GM10266 (cell line): ENCODE measurements at regions not wholly inside any gene's neighbourhood (a gene's known extent, or its start where the extent isn't known, plus 50 kb on each side); places are given as distances from the start of the nearest gene placed in this dataset.
"Not testable (repeated sequence)": the region's sequence is repeated elsewhere in the genome, so short reads cannot be mapped to it uniquely, and the experiment has no call there.

Experiments used
- DNase-seq: peaks from one replicate; pipeline ENCODE4 v3.0.0; 2012; ENCODE audit errors: extremely low spot score
- TF ChIP-seq, protein P1 (sequence below): IDR thresholded peaks from 2 replicates; pipeline ENCODE4 v1.5.1; 2012; ENCODE audit warnings: mild to moderate bottlenecking, low read depth; ENCODE audit not compliant: control insufficient read depth, insufficient read depth; ENCODE audit errors: missing control alignments

DNA sequence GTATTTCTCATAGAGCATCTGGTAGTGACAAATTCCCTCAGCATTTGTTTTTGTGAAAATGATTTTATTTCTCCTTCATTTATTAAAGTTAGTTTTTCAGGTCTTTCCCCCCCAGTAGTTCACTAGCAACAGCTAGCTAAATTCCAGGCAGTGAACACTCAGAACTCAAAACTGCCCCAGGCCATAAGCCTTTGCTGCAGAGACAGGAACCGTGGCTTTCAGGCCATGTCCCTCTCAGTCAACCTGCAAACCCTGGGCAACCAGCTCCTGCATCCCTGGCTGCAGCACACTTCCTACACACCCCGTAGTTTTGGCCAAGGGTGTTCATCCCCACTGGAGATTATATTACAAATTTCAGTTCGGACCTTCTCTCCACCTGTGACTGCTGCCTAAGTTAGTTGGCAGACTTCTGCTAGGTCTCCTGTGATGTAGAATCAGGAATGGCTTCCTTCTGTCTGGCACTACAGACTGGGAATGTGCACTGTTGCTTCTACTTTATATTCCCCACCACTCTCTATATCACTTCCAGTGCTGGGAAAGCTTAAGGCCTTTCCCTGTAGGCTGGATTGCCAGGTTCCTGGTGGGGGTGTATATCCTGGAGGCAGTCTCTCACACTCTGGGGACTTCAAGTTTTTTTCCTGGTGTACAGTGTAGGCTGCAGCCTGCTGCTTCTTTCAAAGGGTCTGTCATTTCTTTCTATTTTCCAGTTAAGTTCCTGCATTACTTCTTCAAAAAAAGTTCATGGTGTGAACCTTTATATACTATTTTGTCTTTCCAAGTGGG lies 924.4 kb upstream of the LRFN5 start:
- DNase-seq: no peak
- TF ChIP-seq, protein P1, sequence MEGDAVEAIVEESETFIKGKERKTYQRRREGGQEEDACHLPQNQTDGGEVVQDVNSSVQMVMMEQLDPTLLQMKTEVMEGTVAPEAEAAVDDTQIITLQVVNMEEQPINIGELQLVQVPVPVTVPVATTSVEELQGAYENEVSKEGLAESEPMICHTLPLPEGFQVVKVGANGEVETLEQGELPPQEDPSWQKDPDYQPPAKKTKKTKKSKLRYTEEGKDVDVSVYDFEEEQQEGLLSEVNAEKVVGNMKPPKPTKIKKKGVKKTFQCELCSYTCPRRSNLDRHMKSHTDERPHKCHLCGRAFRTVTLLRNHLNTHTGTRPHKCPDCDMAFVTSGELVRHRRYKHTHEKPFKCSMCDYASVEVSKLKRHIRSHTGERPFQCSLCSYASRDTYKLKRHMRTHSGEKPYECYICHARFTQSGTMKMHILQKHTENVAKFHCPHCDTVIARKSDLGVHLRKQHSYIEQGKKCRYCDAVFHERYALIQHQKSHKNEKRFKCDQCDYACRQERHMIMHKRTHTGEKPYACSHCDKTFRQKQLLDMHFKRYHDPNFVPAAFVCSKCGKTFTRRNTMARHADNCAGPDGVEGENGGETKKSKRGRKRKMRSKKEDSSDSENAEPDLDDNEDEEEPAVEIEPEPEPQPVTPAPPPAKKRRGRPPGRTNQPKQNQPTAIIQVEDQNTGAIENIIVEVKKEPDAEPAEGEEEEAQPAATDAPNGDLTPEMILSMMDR: no peak

DNA sequence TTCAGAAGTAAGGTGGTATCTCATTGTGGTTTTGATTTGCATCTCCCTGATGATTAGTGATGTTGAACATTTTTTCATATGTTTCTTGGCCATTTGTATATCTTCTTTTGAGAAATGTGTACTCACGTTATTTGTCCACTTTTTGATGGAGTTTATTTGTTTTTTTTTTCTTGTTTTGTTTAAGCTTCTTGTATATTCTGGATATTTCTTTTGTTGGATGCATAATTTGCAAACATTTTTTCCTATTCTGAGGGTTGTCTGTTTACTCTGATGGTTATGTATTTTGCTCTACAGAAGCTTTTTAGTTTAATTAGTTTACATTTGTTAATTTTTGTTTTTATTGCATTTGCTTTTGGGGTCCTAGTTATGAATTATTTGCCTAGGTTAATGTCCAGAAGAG lies 927.4 kb upstream of the LRFN5 start:
- TF ChIP-seq, protein P1: no peak
- DNase-seq: no peak

DNA sequence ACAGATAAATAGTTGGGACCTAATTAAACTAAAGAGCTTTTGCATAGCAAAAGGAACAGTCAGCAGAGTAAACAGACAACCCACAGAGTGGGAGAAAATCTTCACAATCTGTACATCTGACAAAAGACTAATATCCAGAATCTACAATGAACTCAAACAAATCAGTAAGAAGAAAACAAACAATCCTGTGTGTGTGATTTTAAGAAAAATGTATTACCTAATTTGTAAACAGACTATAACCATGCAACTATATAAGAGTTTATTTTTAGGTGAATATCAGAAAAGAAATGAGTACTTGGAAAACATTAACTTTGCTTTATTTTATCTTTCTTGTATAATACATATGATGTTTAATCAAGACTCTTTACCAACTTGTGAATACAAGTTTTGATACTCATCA lies 929.5 kb upstream of the LRFN5 start:
- not testable (repeated sequence) for DNase-seq

DNA sequence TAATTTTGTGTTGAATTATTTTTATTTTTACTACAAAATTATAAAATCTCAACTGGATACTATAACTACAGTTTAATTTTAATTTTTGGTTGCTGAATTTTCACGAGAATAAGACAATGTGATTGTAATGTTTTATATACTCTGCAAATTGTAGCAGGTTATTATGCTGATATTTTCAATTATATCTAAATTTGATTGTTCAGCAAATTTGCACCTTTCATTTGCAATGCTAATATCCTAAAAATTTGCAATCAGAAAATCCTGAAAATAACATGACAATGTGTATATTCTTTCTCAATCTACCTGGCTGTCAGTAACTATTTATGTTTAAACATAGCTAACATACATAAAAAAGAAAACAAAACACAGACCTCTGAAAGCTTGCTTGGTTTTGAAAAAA lies 932.2 kb upstream of the LRFN5 start:
- no peak for DNase-seq
- TF ChIP-seq, protein P1: no peak

DNA sequence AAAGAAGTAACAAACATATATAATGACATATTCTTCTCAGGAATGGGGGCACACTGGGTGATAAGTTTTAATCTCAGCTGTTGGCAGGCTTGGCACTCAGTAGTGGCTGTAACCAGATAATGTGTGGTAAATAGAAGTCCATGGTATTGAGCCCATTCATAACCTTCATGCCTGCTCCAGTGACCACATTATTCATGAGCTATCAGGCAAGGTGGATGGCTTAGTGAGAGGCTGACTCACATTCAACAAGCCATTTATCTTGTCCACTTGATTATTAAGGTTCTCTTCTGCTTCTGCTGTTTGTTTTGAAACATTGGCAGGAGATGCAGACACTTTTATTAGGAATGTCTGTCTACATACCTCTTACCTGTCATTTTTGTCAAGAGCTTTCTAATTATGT lies 950.4 kb upstream of the LRFN5 start:
- no peak for DNase-seq
- TF ChIP-seq, protein P1: no peak

DNA sequence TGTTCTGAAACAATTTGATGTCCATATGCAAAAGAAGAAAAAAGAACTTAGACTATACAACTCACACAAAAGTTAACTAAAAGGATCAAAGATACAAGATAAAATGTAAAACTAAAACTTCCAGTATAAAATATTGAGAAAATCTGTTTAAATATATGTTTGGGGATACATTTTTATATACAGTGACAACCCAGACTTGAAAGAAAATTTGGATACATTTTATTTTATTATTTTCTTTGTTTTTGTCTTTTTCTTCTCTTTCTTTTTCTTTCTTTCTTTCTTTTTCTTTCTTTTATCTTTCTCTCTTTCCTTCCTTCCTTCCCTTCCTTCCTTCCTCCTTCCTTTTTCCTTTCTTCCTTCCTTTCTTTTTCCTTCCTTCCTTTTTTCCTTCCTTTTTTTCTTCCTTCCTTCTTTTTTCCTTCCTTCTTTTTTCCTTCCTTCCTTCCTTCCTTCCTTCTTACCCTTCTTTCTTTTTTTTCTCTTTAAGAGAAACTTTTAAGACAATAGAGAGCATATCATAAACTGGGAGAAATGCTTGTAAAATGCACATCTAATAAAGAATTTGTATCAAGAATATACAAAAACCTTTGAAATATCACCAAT lies 954.5 kb upstream of the LRFN5 start:
- DNase-seq: no peak
- TF ChIP-seq, protein P1: no peak

DNA sequence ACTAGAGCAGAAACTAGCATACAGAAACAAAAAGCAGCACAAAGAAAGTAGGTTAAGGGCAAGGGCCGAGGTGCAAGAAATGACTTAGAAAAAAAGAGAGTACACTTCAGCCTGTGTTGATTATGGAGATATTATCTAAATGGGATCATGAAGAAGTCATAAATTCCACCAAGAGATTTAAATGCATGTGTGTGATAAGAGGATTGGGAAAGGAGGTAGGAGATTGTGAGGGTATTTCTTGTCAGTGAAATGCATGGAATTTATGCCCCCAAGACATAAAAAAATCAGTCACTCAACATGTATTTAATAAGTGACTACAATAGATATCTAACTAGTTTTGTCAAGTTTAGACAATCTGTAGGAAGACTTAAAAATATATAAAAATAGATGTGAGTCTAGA lies 976.2 kb upstream of the LRFN5 start:
- TF ChIP-seq, protein P1: no peak
- no peak for DNase-seq

DNA sequence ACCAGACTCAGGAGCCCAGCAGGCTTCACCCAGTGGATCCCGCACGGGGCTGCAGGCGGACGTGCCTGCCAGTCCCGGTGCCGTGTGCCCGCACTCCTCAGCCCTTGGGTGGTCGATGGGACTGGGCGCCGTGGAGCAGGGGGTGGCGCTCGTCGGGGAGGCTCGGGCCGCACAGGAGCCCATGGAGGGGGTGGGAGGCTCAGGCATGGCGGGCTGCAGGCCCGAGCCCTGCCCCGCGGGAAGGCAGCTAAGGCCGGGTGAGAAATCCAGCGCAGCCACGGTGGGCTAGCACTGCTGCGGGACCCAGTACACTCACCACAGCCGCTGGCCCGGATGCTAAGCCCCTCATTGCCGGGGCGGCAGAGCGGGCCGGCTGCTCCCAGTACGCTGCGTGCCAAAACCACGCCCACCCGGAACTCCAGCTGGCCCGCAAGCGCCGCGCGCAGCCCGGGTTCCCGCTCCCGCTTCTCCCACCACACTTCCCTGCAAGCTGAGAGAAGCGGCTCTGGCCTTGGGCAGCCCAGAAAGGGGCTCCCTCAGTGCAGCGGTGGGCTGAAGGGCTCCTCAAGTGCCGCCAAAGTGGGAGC lies 977.0 kb upstream of the LRFN5 start:
- DNase-seq: not testable (repeated sequence)
